ENCODE measurements at regions not wholly inside any gene's neighbourhood (a gene's known extent, or its start where the extent isn't known, plus 50 kb on each side); places are given as distances from the start of the nearest gene placed in this dataset.
"Not testable (repeated sequence)": the region's sequence is repeated elsewhere in the genome, so short reads cannot be mapped to it uniquely, and the experiment has no call there.

GRCh38 chrY:7288611-7289010, 377.1 kb upstream of the AMELY start:
- Histone ChIP-seq H4K91ac (ENCODE audit: low read depth, low read length, poor library complexity) (no peak overlapping the region), H3K23ac (ENCODE audit: low read depth, low read length, poor library complexity) (no peak overlapping the region), H3K4me1 (ENCODE audit: control insufficient read depth in 2 of 2, insufficient read depth in 1 of 2, low read depth in 1 of 2, low read length in 2 of 2) (no peaks in the 10 kb centered on the region), H4K8ac (ENCODE audit: low read depth, low read length) (no peak overlapping the region), H3K27me3 (ENCODE audit: control insufficient read depth in 3 of 3, insufficient read depth in 3 of 3, low read depth in 1 of 3, low read length in 3 of 3) (no peaks in the 10 kb centered on the region), H3K9ac (ENCODE audit: low read depth, low read length, poor library complexity) (no peak overlapping the region), H3K4me2 (ENCODE audit: insufficient read depth, low read length, poor library complexity, severe bottlenecking) (no peak overlapping the region), H2BK120ac (ENCODE audit: low read depth, low read length) (no peak overlapping the region), H2AFZ (ENCODE audit: low read length) (no peak overlapping the region), H2BK5ac (ENCODE audit: low read length) (no peak overlapping the region), H3K14ac (ENCODE audit: low read length) (no peak overlapping the region), H2AK5ac (ENCODE audit: low read depth, low read length) (no peak overlapping the region), H3K9me3 (replicated peaks in 1 of 2; ENCODE audit: control insufficient read depth in 2 of 2, insufficient read depth in 1 of 2, low read depth in 1 of 2, low read length in 2 of 2) (no peaks in the 10 kb centered on the region), H3K79me1 (ENCODE audit: low read depth, low read length) (peaks cover 2% of the 10 kb centered on the region), H2BK15ac (ENCODE audit: low read length) (no peak overlapping the region), H3K36me3 (replicated peaks in 1 of 2; ENCODE audit: control insufficient read depth in 2 of 2, insufficient read depth in 2 of 2, low read length in 2 of 2) (no peaks in the 10 kb centered on the region), H3K27ac (replicated peaks; ENCODE audit: low read length) (no peak overlapping the region), H3K4me3 (ENCODE audit: low read length in 2 of 2) (no peak overlapping the region), H3K4ac (ENCODE audit: low read length) (no peak overlapping the region), H3K18ac (ENCODE audit: low read length) (no peak overlapping the region), H2BK12ac (ENCODE audit: low read length) (no peak overlapping the region)
- no CpG with 5 or more reads among the region's 5 CpGs for WGBS, 2 donors (ENCODE audit: extremely low coverage in 2 of 2, insufficient read length in 2 of 2, insufficient replicate concordance in 1 of 2)
- DNase-seq (ENCODE audit: low spot score) = no peak

- H3K9me3 ChIP-seq (replicated peaks in 1 of 2; ENCODE audit: control insufficient read depth in 2 of 2, insufficient read depth in 1 of 2, low read depth in 1 of 2, low read length in 2 of 2); H4K8ac ChIP-seq (ENCODE audit: low read depth, low read length); DNase-seq (ENCODE audit: low spot score); H3K18ac ChIP-seq (ENCODE audit: low read length); H3K79me1 ChIP-seq (ENCODE audit: low read depth, low read length); H3K9ac ChIP-seq (ENCODE audit: low read depth, low read length, poor library complexity); H4K91ac ChIP-seq (ENCODE audit: low read depth, low read length, poor library complexity); H3K4me3 ChIP-seq (ENCODE audit: low read length in 2 of 2); H3K27me3 ChIP-seq (ENCODE audit: control insufficient read depth in 3 of 3, insufficient read depth in 3 of 3, low read depth in 1 of 3, low read length in 3 of 3); H3K36me3 ChIP-seq (replicated peaks in 1 of 2; ENCODE audit: control insufficient read depth in 2 of 2, insufficient read depth in 2 of 2, low read length in 2 of 2); H2AFZ ChIP-seq (ENCODE audit: low read length); H2BK12ac ChIP-seq (ENCODE audit: low read length); H3K27ac ChIP-seq (replicated peaks; ENCODE audit: low read length); H2AK5ac ChIP-seq (ENCODE audit: low read depth, low read length); H2BK120ac ChIP-seq (ENCODE audit: low read depth, low read length); H3K23ac ChIP-seq (ENCODE audit: low read depth, low read length, poor library complexity); H3K4me1 ChIP-seq (ENCODE audit: control insufficient read depth in 2 of 2, insufficient read depth in 1 of 2, low read depth in 1 of 2, low read length in 2 of 2); H2BK15ac ChIP-seq (ENCODE audit: low read length); H3K4me2 ChIP-seq (ENCODE audit: insufficient read depth, low read length, poor library complexity, severe bottlenecking); H3K4ac ChIP-seq (ENCODE audit: low read length); H2BK5ac ChIP-seq (ENCODE audit: low read length); H3K14ac ChIP-seq (ENCODE audit: low read length): not testable (repeated sequence)
- no CpG with 5 or more reads among the region's 2 CpGs for WGBS, 2 donors (ENCODE audit: extremely low coverage in 2 of 2, insufficient read length in 2 of 2, insufficient replicate concordance in 1 of 2)
Observed at GRCh38 chrY:7287963-7288362, 376.4 kb upstream of the AMELY start.

- no CpG with 5 or more reads among the region's 2 CpGs for WGBS, 2 donors (ENCODE audit: extremely low coverage in 2 of 2, insufficient read length in 2 of 2, insufficient replicate concordance in 1 of 2)
- DNase-seq (ENCODE audit: low spot score) = no peak
- Histone ChIP-seq H2AK5ac (ENCODE audit: low read depth, low read length) (no peak overlapping the region), H3K9ac (ENCODE audit: low read depth, low read length, poor library complexity) (no peak overlapping the region), H2BK5ac (ENCODE audit: low read length) (no peak overlapping the region), H4K91ac (ENCODE audit: low read depth, low read length, poor library complexity) (no peak overlapping the region), H3K14ac (ENCODE audit: low read length) (no peak overlapping the region), H3K4ac (ENCODE audit: low read length) (no peak overlapping the region), H3K9me3 (replicated peaks in 1 of 2; ENCODE audit: control insufficient read depth in 2 of 2, insufficient read depth in 1 of 2, low read depth in 1 of 2, low read length in 2 of 2) (no peaks in the 10 kb centered on the region), H2BK15ac (ENCODE audit: low read length) (no peak overlapping the region), H3K79me1 (ENCODE audit: low read depth, low read length) (peaks cover 4% of the 10 kb centered on the region), H3K4me1 (ENCODE audit: control insufficient read depth in 2 of 2, insufficient read depth in 1 of 2, low read depth in 1 of 2, low read length in 2 of 2) (no peaks in the 10 kb centered on the region), H3K23ac (ENCODE audit: low read depth, low read length, poor library complexity) (no peak overlapping the region), H2AFZ (ENCODE audit: low read length) (no peak overlapping the region), H3K18ac (ENCODE audit: low read length) (no peak overlapping the region), H3K27ac (replicated peaks; ENCODE audit: low read length) (no peak overlapping the region), H4K8ac (ENCODE audit: low read depth, low read length) (no peak overlapping the region), H3K4me2 (ENCODE audit: insufficient read depth, low read length, poor library complexity, severe bottlenecking) (no peak overlapping the region), H3K4me3 (ENCODE audit: low read length in 2 of 2) (no peak overlapping the region), H3K27me3 (ENCODE audit: control insufficient read depth in 3 of 3, insufficient read depth in 3 of 3, low read depth in 1 of 3, low read length in 3 of 3) (no peaks in the 10 kb centered on the region), H2BK12ac (ENCODE audit: low read length) (no peak overlapping the region), H3K36me3 (replicated peaks in 1 of 2; ENCODE audit: control insufficient read depth in 2 of 2, insufficient read depth in 2 of 2, low read length in 2 of 2) (no peaks in the 10 kb centered on the region), H2BK120ac (ENCODE audit: low read depth, low read length) (no peak overlapping the region)
Observed at GRCh38 chrY:7285388-7285787, 373.8 kb upstream of the AMELY start.

- H4K91ac ChIP-seq (ENCODE audit: low read depth, low read length, poor library complexity) = no peak overlapping the region
- no peak overlapping the region for H3K23ac ChIP-seq (ENCODE audit: low read depth, low read length, poor library complexity)
- no peak overlapping the region for H2BK12ac ChIP-seq (ENCODE audit: low read length)
- no peaks in the 10 kb centered on the region for H3K27me3 ChIP-seq (ENCODE audit: control insufficient read depth in 3 of 3, insufficient read depth in 3 of 3, low read depth in 1 of 3, low read length in 3 of 3)
- no peak overlapping the region for H2AFZ ChIP-seq (ENCODE audit: low read length)
- no peak overlapping the region for H2BK120ac ChIP-seq (ENCODE audit: low read depth, low read length)
- no peak overlapping the region for H3K9ac ChIP-seq (ENCODE audit: low read depth, low read length, poor library complexity)
- H2BK5ac ChIP-seq (ENCODE audit: low read length) = no peak overlapping the region
- no peaks in the 10 kb centered on the region for H3K36me3 ChIP-seq (replicated peaks in 1 of 2; ENCODE audit: control insufficient read depth in 2 of 2, insufficient read depth in 2 of 2, low read length in 2 of 2)
- no peak overlapping the region for H2AK5ac ChIP-seq (ENCODE audit: low read depth, low read length)
- peaks cover 4% of the 10 kb centered on the region for H3K79me1 ChIP-seq (ENCODE audit: low read depth, low read length)
- H3K4ac ChIP-seq (ENCODE audit: low read length) = no peak overlapping the region
- no peak overlapping the region for H3K14ac ChIP-seq (ENCODE audit: low read length)
- no peak overlapping the region for H3K4me3 ChIP-seq (ENCODE audit: low read length in 2 of 2)
- no peak overlapping the region for H2BK15ac ChIP-seq (ENCODE audit: low read length)
- no peak overlapping the region for H3K27ac ChIP-seq (replicated peaks; ENCODE audit: low read length)
- no peaks in the 10 kb centered on the region for H3K4me1 ChIP-seq (ENCODE audit: control insufficient read depth in 2 of 2, insufficient read depth in 1 of 2, low read depth in 1 of 2, low read length in 2 of 2)
- no peak overlapping the region for H3K4me2 ChIP-seq (ENCODE audit: insufficient read depth, low read length, poor library complexity, severe bottlenecking)
- no CpG with 5 or more reads among the region's 6 CpGs for WGBS, 2 donors (ENCODE audit: extremely low coverage in 2 of 2, insufficient read length in 2 of 2, insufficient replicate concordance in 1 of 2)
- no peaks in the 10 kb centered on the region for H3K9me3 ChIP-seq (replicated peaks in 1 of 2; ENCODE audit: control insufficient read depth in 2 of 2, insufficient read depth in 1 of 2, low read depth in 1 of 2, low read length in 2 of 2)
- no peak overlapping the region for H4K8ac ChIP-seq (ENCODE audit: low read depth, low read length)
- DNase-seq (ENCODE audit: low spot score) = no peak
- no peak overlapping the region for H3K18ac ChIP-seq (ENCODE audit: low read length)
Observed at GRCh38 chrY:7283001-7283400, 371.4 kb upstream of the AMELY start.
